ENCODE measurements at regions not wholly inside any gene's neighbourhood (a gene's known extent, or its start where the extent isn't known, plus 50 kb on each side); places are given as distances from the start of the nearest gene placed in this dataset.

GRCh38 chr2:57105694-57106093, 921.9 kb downstream of the CCDC85A start:
- Mint-ChIP-seq H3K27ac (ENCODE audit: low read depth) (no peak overlapping the region), H3K4me3 (no peak overlapping the region), H3K9me3 (peaks cover 25% of the 10 kb centered on the region), H3K27me3 (no peaks in the 10 kb centered on the region), H3K36me3 (ENCODE audit: insufficient read depth) (no peaks in the 10 kb centered on the region), H3K4me1 (no peaks in the 10 kb centered on the region)
- no peak for ATAC-seq (replicated peaks; ENCODE audit: extremely low read depth, poor library complexity, severe bottlenecking)
- no peak for DNase-seq (ENCODE audit: low spot score in 2 of 2)

- no peak overlapping the region for H3K27ac Mint-ChIP-seq (ENCODE audit: low read depth)
Observed at GRCh38 chr2:57107353-57107752, 923.6 kb downstream of the CCDC85A start.

GRCh38 chr2:57111531-57111930, 927.7 kb downstream of the CCDC85A start:
- H3K27me3 Mint-ChIP-seq: no peaks in the 10 kb centered on the region
- H3K27ac Mint-ChIP-seq (ENCODE audit: low read depth): no peak overlapping the region
- no peak overlapping the region for H3K4me3 Mint-ChIP-seq
- ATAC-seq (replicated peaks; ENCODE audit: extremely low read depth, poor library complexity, severe bottlenecking) (no peak), DNase-seq (ENCODE audit: low spot score in 2 of 2) (no peak)
- no peaks in the 10 kb centered on the region for H3K36me3 Mint-ChIP-seq (ENCODE audit: insufficient read depth)
- no peaks in the 10 kb centered on the region for H3K4me1 Mint-ChIP-seq
- peaks cover 26% of the 10 kb centered on the region for H3K9me3 Mint-ChIP-seq

More at GRCh38 chr2:57107353-57107752, 923.6 kb downstream of the CCDC85A start:
- H3K9me3 Mint-ChIP-seq: peaks cover 24% of the 10 kb centered on the region
- DNase-seq (ENCODE audit: low spot score in 2 of 2): no peak
- no peaks in the 10 kb centered on the region for H3K27me3 Mint-ChIP-seq
- no peak for ATAC-seq (replicated peaks; ENCODE audit: extremely low read depth, poor library complexity, severe bottlenecking)
- H3K4me1 Mint-ChIP-seq: no peaks in the 10 kb centered on the region
- H3K4me3 Mint-ChIP-seq: no peak overlapping the region
- no peaks in the 10 kb centered on the region for H3K36me3 Mint-ChIP-seq (ENCODE audit: insufficient read depth)

GRCh38 chr2:57119141-57119540, 927.5 kb upstream of the VRK2 start:
- Mint-ChIP-seq H3K4me3 (no peak overlapping the region), H3K4me1 (no peaks in the 10 kb centered on the region), H3K36me3 (ENCODE audit: insufficient read depth) (no peaks in the 10 kb centered on the region), H3K27ac (ENCODE audit: low read depth) (no peak overlapping the region), H3K9me3 (peaks cover 29% of the 10 kb centered on the region), H3K27me3 (no peaks in the 10 kb centered on the region)
- DNase-seq (ENCODE audit: low spot score in 2 of 2) (no peak), ATAC-seq (replicated peaks; ENCODE audit: extremely low read depth, poor library complexity, severe bottlenecking) (no peak)

- no peaks in the 10 kb centered on the region for H3K27me3 Mint-ChIP-seq
- no peak for ATAC-seq (replicated peaks; ENCODE audit: extremely low read depth, poor library complexity, severe bottlenecking)
Observed at GRCh38 chr2:57126410-57126809, 920.2 kb upstream of the VRK2 start.

GRCh38 chr2:57139179-57139578, 907.4 kb upstream of the VRK2 start:
- DNase-seq (ENCODE audit: low spot score in 2 of 2): no peak
- H3K9me3 Mint-ChIP-seq: peaks cover 22% of the 10 kb centered on the region
- no peak overlapping the region for H3K27ac Mint-ChIP-seq (ENCODE audit: low read depth)
- no peak overlapping the region for H3K4me3 Mint-ChIP-seq
- no peaks in the 10 kb centered on the region for H3K27me3 Mint-ChIP-seq
- H3K4me1 Mint-ChIP-seq: no peaks in the 10 kb centered on the region
- no peaks in the 10 kb centered on the region for H3K36me3 Mint-ChIP-seq (ENCODE audit: insufficient read depth)
- no peak for ATAC-seq (replicated peaks; ENCODE audit: extremely low read depth, poor library complexity, severe bottlenecking)

More at GRCh38 chr2:57126410-57126809, 920.2 kb upstream of the VRK2 start:
- no peak overlapping the region for H3K27ac Mint-ChIP-seq (ENCODE audit: low read depth)
- H3K36me3 Mint-ChIP-seq (ENCODE audit: insufficient read depth): no peaks in the 10 kb centered on the region
- H3K4me3 Mint-ChIP-seq: no peak overlapping the region
- H3K9me3 Mint-ChIP-seq: peaks cover 17% of the 10 kb centered on the region
- no peak for DNase-seq (ENCODE audit: low spot score in 2 of 2)
- no peaks in the 10 kb centered on the region for H3K4me1 Mint-ChIP-seq

GRCh38 chr2:57141269-57141668, 905.3 kb upstream of the VRK2 start:
- DNase-seq (ENCODE audit: low spot score in 2 of 2) (no peak), ATAC-seq (replicated peaks; ENCODE audit: extremely low read depth, poor library complexity, severe bottlenecking) (no peak)
- Mint-ChIP-seq H3K27me3 (no peaks in the 10 kb centered on the region), H3K4me1 (no peaks in the 10 kb centered on the region), H3K27ac (ENCODE audit: low read depth) (no peak overlapping the region), H3K4me3 (no peak overlapping the region), H3K36me3 (ENCODE audit: insufficient read depth) (no peaks in the 10 kb centered on the region), H3K9me3 (peaks cover 24% of the 10 kb centered on the region)

GRCh38 chr2:57146951-57147350, 899.7 kb upstream of the VRK2 start:
- Mint-ChIP-seq H3K27me3 (no peaks in the 10 kb centered on the region), H3K36me3 (ENCODE audit: insufficient read depth) (peaks cover 2% of the 10 kb centered on the region), H3K9me3 (peaks cover 43% of the 10 kb centered on the region), H3K4me3 (no peak overlapping the region), H3K27ac (ENCODE audit: low read depth) (no peak overlapping the region), H3K4me1 (no peaks in the 10 kb centered on the region)
- DNase-seq (ENCODE audit: low spot score in 2 of 2) (no peak), ATAC-seq (replicated peaks; ENCODE audit: extremely low read depth, poor library complexity, severe bottlenecking) (no peak)

GRCh38 chr2:57156231-57156924, 890.2 kb upstream of the VRK2 start:
- Mint-ChIP-seq H3K9me3 (peaks cover 28% of the 10 kb centered on the region), H3K4me1 (no peaks in the 10 kb centered on the region), H3K4me3 (no peak overlapping the region), H3K27ac (ENCODE audit: low read depth) (no peak overlapping the region), H3K27me3 (no peaks in the 10 kb centered on the region), H3K36me3 (ENCODE audit: insufficient read depth) (no peaks in the 10 kb centered on the region)
- ATAC-seq (replicated peaks; ENCODE audit: extremely low read depth, poor library complexity, severe bottlenecking) (no peak), DNase-seq (ENCODE audit: low spot score in 2 of 2) (no peak)

GRCh38 chr2:57160976-57161375, 885.6 kb upstream of the VRK2 start:
- Mint-ChIP-seq H3K27ac (ENCODE audit: low read depth) (no peak overlapping the region), H3K9me3 (peaks cover 29% of the 10 kb centered on the region), H3K36me3 (ENCODE audit: insufficient read depth) (no peaks in the 10 kb centered on the region), H3K4me1 (no peaks in the 10 kb centered on the region), H3K27me3 (no peaks in the 10 kb centered on the region), H3K4me3 (no peak overlapping the region)
- no peak for DNase-seq (ENCODE audit: low spot score in 2 of 2)
- ATAC-seq (replicated peaks; ENCODE audit: extremely low read depth, poor library complexity, severe bottlenecking): no peak

GRCh38 chr2:57177176-57177575, 869.4 kb upstream of the VRK2 start:
- Mint-ChIP-seq H3K27ac (ENCODE audit: low read depth) (no peak overlapping the region), H3K27me3 (no peaks in the 10 kb centered on the region), H3K4me3 (no peak overlapping the region), H3K9me3 (peaks cover 26% of the 10 kb centered on the region), H3K36me3 (ENCODE audit: insufficient read depth) (no peaks in the 10 kb centered on the region), H3K4me1 (no peaks in the 10 kb centered on the region)
- ATAC-seq (replicated peaks; ENCODE audit: extremely low read depth, poor library complexity, severe bottlenecking) (no peak), DNase-seq (ENCODE audit: low spot score in 2 of 2) (no peak)

- H3K4me3 Mint-ChIP-seq: no peak overlapping the region
- no peaks in the 10 kb centered on the region for H3K36me3 Mint-ChIP-seq (ENCODE audit: insufficient read depth)
- ATAC-seq (replicated peaks; ENCODE audit: extremely low read depth, poor library complexity, severe bottlenecking) (no peak), DNase-seq (ENCODE audit: low spot score in 2 of 2) (no peak)
- H3K4me1 Mint-ChIP-seq: no peaks in the 10 kb centered on the region
- no peak overlapping the region for H3K27ac Mint-ChIP-seq (ENCODE audit: low read depth)
- peaks cover 21% of the 10 kb centered on the region for H3K9me3 Mint-ChIP-seq
- no peaks in the 10 kb centered on the region for H3K27me3 Mint-ChIP-seq
Observed at GRCh38 chr2:57180042-57180567, 866.5 kb upstream of the VRK2 start.

- no peak for DNase-seq (ENCODE audit: low spot score in 2 of 2)
- no peak overlapping the region for H3K27ac Mint-ChIP-seq (ENCODE audit: low read depth)
- H3K36me3 Mint-ChIP-seq (ENCODE audit: insufficient read depth): no peaks in the 10 kb centered on the region
- H3K4me1 Mint-ChIP-seq: no peaks in the 10 kb centered on the region
- H3K4me3 Mint-ChIP-seq: no peak overlapping the region
- ATAC-seq (replicated peaks; ENCODE audit: extremely low read depth, poor library complexity, severe bottlenecking): no peak
- peaks cover 22% of the 10 kb centered on the region for H3K9me3 Mint-ChIP-seq
- no peaks in the 10 kb centered on the region for H3K27me3 Mint-ChIP-seq
Observed at GRCh38 chr2:57180678-57181077, 865.9 kb upstream of the VRK2 start.
